Activated naive CD4-positive, alpha-beta T cell treated with anti-CD3 and anti-CD28 coated beads, Interleukin-2, amount 50 U/mL, for 72 hours (primary cell): ENCODE measurements at regions not wholly inside any gene's neighbourhood (a gene's known extent, or its start where the extent isn't known, plus 50 kb on each side); places are given as distances from the start of the nearest gene placed in this dataset.

Source experiments
- ATAC-seq, 2 donors: fragments of 150-1000 bp; cut with Tn5 transposase; 2 replicates each; pipeline ENCODE4 v1.10.0; 2021; ENCODE audit warnings: mild to moderate bottlenecking in 2 of 2, moderate library complexity in 2 of 2
- DNase-seq, 2 donors: peaks; one replicate each; pipeline ENCODE4 v3.0.0; 2021 to 2022; ENCODE audit warnings: low spot score in 2 of 2
- H3K27ac Mint-ChIP-seq, 2 donors: one replicate each; pipeline ENCODE4 v1.8.0; 2022; ENCODE audit warnings: mild to moderate bottlenecking in 2 of 2, mixed read lengths in 2 of 2
- H3K36me3 Mint-ChIP-seq, 2 donors: one replicate each; pipeline ENCODE4 v1.8.0; 2022; ENCODE audit warnings: mixed read lengths in 2 of 2
- H3K9me3 Mint-ChIP-seq, 2 donors: one replicate each; pipeline ENCODE4 v1.8.0; 2022; ENCODE audit warnings: mixed read lengths in 2 of 2

GRCh38 chr5:54927097-54927746, 58.2 kb downstream of the ESM1 start:
- Mint-ChIP-seq H3K27ac (peak overlapping the region in 1 of 2 donors; percentile 31), H3K36me3 (peaks cover 13 to 31% of the 10 kb centered on the region in 2 donors), H3K9me3 (peaks cover 13 to 15% of the 10 kb centered on the region in 2 donors)
- DNase-seq (no peak), ATAC-seq (peak; percentile 58 to 86)

- DNase-seq (no peak), ATAC-seq (no peak)
- Mint-ChIP-seq H3K9me3 (peaks cover 13 to 15% of the 10 kb centered on the region in 2 donors), H3K36me3 (peaks cover 13 to 43% of the 10 kb centered on the region in 2 donors), H3K27ac (no peak overlapping the region)
These were observed 60.9 kb downstream of the ESM1 start for GRCh38 chr5:54924487-54924886.

- Mint-ChIP-seq H3K27ac (no peak overlapping the region), H3K36me3 (peaks cover 0 to 13% of the 10 kb centered on the region in 2 donors), H3K9me3 (no peaks in the 10 kb centered on the region)
- no peak for DNase-seq
- no peak for ATAC-seq
These were observed 68.1 kb downstream of the ESM1 start for GRCh38 chr5:54917323-54917722.

GRCh38 chr5:54915466-54916027, 69.8 kb downstream of the ESM1 start:
- no peaks in the 10 kb centered on the region for H3K9me3 Mint-ChIP-seq

GRCh38 chr5:54912021-54912420, 73.4 kb downstream of the ESM1 start:
- no peak overlapping the region for H3K27ac Mint-ChIP-seq
- H3K36me3 Mint-ChIP-seq, result no peaks in the 10 kb centered on the region
- DNase-seq (no peak), ATAC-seq (no peak)
- no peaks in the 10 kb centered on the region for H3K9me3 Mint-ChIP-seq

More at GRCh38 chr5:54915466-54916027, 69.8 kb downstream of the ESM1 start:
- no peak for ATAC-seq
- Mint-ChIP-seq H3K27ac (no peak overlapping the region), H3K36me3 (peaks cover 0 to 1% of the 10 kb centered on the region in 2 donors)
- DNase-seq, result no peak

GRCh38 chr5:54909911-54910870, 75.2 kb downstream of the ESM1 start:
- Mint-ChIP-seq H3K27ac (no peak overlapping the region), H3K36me3 (no peaks in the 10 kb centered on the region), H3K9me3 (no peaks in the 10 kb centered on the region)
- DNase-seq, result no peak
- ATAC-seq, result no peak

GRCh38 chr5:54908774-54909525, 76.4 kb downstream of the ESM1 start:
- DNase-seq (no peak), ATAC-seq (no peak)
- Mint-ChIP-seq H3K36me3 (no peaks in the 10 kb centered on the region), H3K27ac (peak overlapping the region in 1 of 2 donors; percentile 46), H3K9me3 (no peaks in the 10 kb centered on the region)

- no peaks in the 10 kb centered on the region for H3K9me3 Mint-ChIP-seq
These were observed 79.4 kb downstream of the ESM1 start for GRCh38 chr5:54905942-54906537.

GRCh38 chr5:54905246-54905795, 80.1 kb downstream of the ESM1 start:
- no peaks in the 10 kb centered on the region for H3K9me3 Mint-ChIP-seq
- no peak overlapping the region for H3K27ac Mint-ChIP-seq
- ATAC-seq (no peak), DNase-seq (no peak)
- H3K36me3 Mint-ChIP-seq, result no peaks in the 10 kb centered on the region

More at GRCh38 chr5:54905942-54906537, 79.4 kb downstream of the ESM1 start:
- Mint-ChIP-seq H3K36me3 (no peaks in the 10 kb centered on the region), H3K27ac (no peak overlapping the region)
- ATAC-seq (no peak), DNase-seq (peak in 1 of 2 donors; percentile 70)

- DNase-seq (no peak), ATAC-seq (no peak)
- Mint-ChIP-seq H3K9me3 (no peaks in the 10 kb centered on the region), H3K36me3 (no peaks in the 10 kb centered on the region), H3K27ac (no peak overlapping the region)
These were observed 81.0 kb downstream of the ESM1 start for GRCh38 chr5:54904425-54904824.

GRCh38 chr5:54902791-54903473, 82.5 kb downstream of the ESM1 start:
- Mint-ChIP-seq H3K36me3 (no peaks in the 10 kb centered on the region), H3K9me3 (no peaks in the 10 kb centered on the region), H3K27ac (peak overlapping the region; percentile 23 to 69)
- DNase-seq (peak; percentile 52 to 66), ATAC-seq (peak; percentile 99)

GRCh38 chr5:54900984-54901725, 84.2 kb downstream of the ESM1 start:
- Mint-ChIP-seq H3K36me3 (no peaks in the 10 kb centered on the region), H3K27ac (no peak overlapping the region), H3K9me3 (no peaks in the 10 kb centered on the region)
- DNase-seq (no peak), ATAC-seq (peak in 1 of 2 donors; percentile 3)

GRCh38 chr5:54897001-54897400, 88.4 kb downstream of the ESM1 start:
- Mint-ChIP-seq H3K27ac (no peak overlapping the region), H3K36me3 (peaks cover 0 to 5% of the 10 kb centered on the region in 2 donors), H3K9me3 (no peaks in the 10 kb centered on the region)
- no peak for DNase-seq
- no peak for ATAC-seq

GRCh38 chr5:54895816-54896341, 89.5 kb downstream of the ESM1 start:
- DNase-seq (no peak), ATAC-seq (peak in 1 of 2 donors; percentile 37)
- H3K9me3 Mint-ChIP-seq, result no peaks in the 10 kb centered on the region
- no peak overlapping the region for H3K27ac Mint-ChIP-seq
- peaks cover 0 to 5% of the 10 kb centered on the region in 2 donors for H3K36me3 Mint-ChIP-seq
